ENCODE measurements at regions not wholly inside any gene's neighbourhood (a gene's known extent, or its start where the extent isn't known, plus 50 kb on each side); places are given as distances from the start of the nearest gene placed in this dataset.

- DNase-seq (ENCODE audit: low read depth in 2 of 2): no peak
Observed at GRCh38 chr9:116078640-116079039, 75.0 kb upstream of the PAPPA start.

GRCh38 chr9:116080561-116080960, 73.0 kb upstream of the PAPPA start:
- DNase-seq (ENCODE audit: low read depth in 2 of 2): no peak

- no peak for DNase-seq (ENCODE audit: low read depth in 2 of 2)
Observed at GRCh38 chr9:116081435-116082115, 72.0 kb upstream of the PAPPA start.

GRCh38 chr9:116083837-116084236, 69.8 kb upstream of the PAPPA start:
- DNase-seq (ENCODE audit: low read depth in 2 of 2): no peak

- no peak for DNase-seq (ENCODE audit: low read depth in 2 of 2)
Observed at GRCh38 chr9:116084497-116084896, 69.1 kb upstream of the PAPPA start.

GRCh38 chr9:116087246-116087645, 66.3 kb upstream of the PAPPA start:
- DNase-seq (ENCODE audit: low read depth in 2 of 2): no peak

- no peak for DNase-seq (ENCODE audit: low read depth in 2 of 2)
Observed at GRCh38 chr9:116087751-116088194, 65.8 kb upstream of the PAPPA start.

- no peak for DNase-seq (ENCODE audit: low read depth in 2 of 2)
Observed at GRCh38 chr9:116088396-116088795, 65.2 kb upstream of the PAPPA start.

- no peak for DNase-seq (ENCODE audit: low read depth in 2 of 2)
Observed at GRCh38 chr9:116090030-116090770, 63.4 kb upstream of the PAPPA start.

- no peak for DNase-seq (ENCODE audit: low read depth in 2 of 2)
Observed at GRCh38 chr9:116094846-116095245, 58.7 kb upstream of the PAPPA start.

- DNase-seq (ENCODE audit: low read depth in 2 of 2): no peak
Observed at GRCh38 chr9:116095403-116095802, 58.2 kb upstream of the PAPPA start.

GRCh38 chr9:116096046-116096445, 57.5 kb upstream of the PAPPA start:
- DNase-seq (ENCODE audit: low read depth in 2 of 2): no peak

GRCh38 chr9:116096853-116097252, 56.7 kb upstream of the PAPPA start:
- DNase-seq (ENCODE audit: low read depth in 2 of 2): no peak

- DNase-seq (ENCODE audit: low read depth in 2 of 2): no peak
Observed at GRCh38 chr9:116098476-116098875, 55.1 kb upstream of the PAPPA start.

GRCh38 chr9:116099821-116100220, 53.8 kb upstream of the PAPPA start:
- no peak for DNase-seq (ENCODE audit: low read depth in 2 of 2)

- no peak for DNase-seq (ENCODE audit: low read depth in 2 of 2)
Observed at GRCh38 chr9:116100711-116101121, 52.9 kb upstream of the PAPPA start.

- no peak for DNase-seq (ENCODE audit: low read depth in 2 of 2)
Observed at GRCh38 chr9:116101516-116101915, 52.1 kb upstream of the PAPPA start.

- DNase-seq (ENCODE audit: low read depth in 2 of 2): no peak
Observed at GRCh38 chr9:116102596-116102995, 51.0 kb upstream of the PAPPA start.

Data from stimulated activated CD4-positive, alpha-beta T cell treated with anti-CD3 and anti-CD28 coated beads, Interleukin-4, amount 100 ng/mL, for 48 hours (primary cell).